ENCODE measurements at regions not wholly inside any gene's neighbourhood (a gene's known extent, or its start where the extent isn't known, plus 50 kb on each side); places are given as distances from the start of the nearest gene placed in this dataset.

GRCh38 chr11:98036810-98037209 is 983.9 kb upstream of the CNTN5 start (continued):
- no peak for TF ChIP-seq MAX (IDR thresholded peaks at IDR 0.05; ENCODE audit: low read depth, low read length)

GRCh38 chr11:98040061-98040808 is 980.5 kb upstream of the CNTN5 start:
- Histone ChIP-seq H3K9ac (ENCODE audit: control insufficient read depth, insufficient read depth, low read length) (no peak overlapping the region), H3K4me3 (no peak overlapping the region), H3K27ac (ENCODE audit: control insufficient read depth, insufficient read depth) (no peak overlapping the region), H3K36me3 (ENCODE audit: control insufficient read depth in 2 of 2, insufficient read depth in 2 of 2, low read length in 1 of 2) (no peaks in the 10 kb centered on the region), H3K4me2 (ENCODE audit: control insufficient read depth, insufficient read depth) (no peak overlapping the region), H3K79me2 (ENCODE audit: control insufficient read depth, insufficient read depth, low read length) (no peaks in the 10 kb centered on the region), H3K9me3 (replicated peaks; ENCODE audit: control insufficient read depth, insufficient read depth, low read length) (no peaks in the 10 kb centered on the region), H2AFZ (ENCODE audit: control insufficient read depth, low read depth, low read length) (no peak overlapping the region), H3K27me3 (replicated peaks in 1 of 2; ENCODE audit: control insufficient read depth in 2 of 2, insufficient read depth in 2 of 2, low read length in 1 of 2) (no peaks in the 10 kb centered on the region), H3K4me1 (ENCODE audit: control insufficient read depth, insufficient read depth, low read length) (no peaks in the 10 kb centered on the region), H4K20me1 (ENCODE audit: control insufficient read depth, insufficient read depth) (no peaks in the 10 kb centered on the region)
- ChIA-PET POLR2A (no interaction called here), CTCF (no interaction called here), RAD21 (ENCODE audit: unreplicated experiment) (no interaction called here), SMC1A (ENCODE audit: uncharacterized antibody, unreplicated experiment) (no interaction called here)
- in situ Hi-C loops (cut with MboI) (no loop called here), intact Hi-C loops (cut with micrococcal nuclease; ENCODE audit: unreplicated experiment) (no loop called here)
- BruUV-seq (replicated peaks), result no TSS peak
- FAIRE-seq, result no peak
- ATAC-seq, result no peak
- TF ChIP-seq CREB1 (IDR thresholded peaks at IDR 0.05; ENCODE audit: low read depth) (no peak), DPF2 (IDR thresholded peaks at IDR 0.05) (no peak), NR2C1 (IDR thresholded peaks at IDR 0.05) (no peak), TARDBP (IDR thresholded peaks at IDR 0.05; ENCODE audit: borderline replicate concordance) (no peak), SPI1 (IDR thresholded peaks at IDR 0.05; ENCODE audit: borderline replicate concordance, insufficient read depth, low read depth, low read length) (no peak), BCL11A (IDR thresholded peaks at IDR 0.05; ENCODE audit: low read depth, low read length) (no peak), ZNF592 (IDR thresholded peaks at IDR 0.05) (no peak), STAT1 (conservative IDR thresholded peaks at IDR 0.05) (no peak), SMARCA5 (IDR thresholded peaks at IDR 0.05) (no peak), MYC (IDR thresholded peaks at IDR 0.05; ENCODE audit: insufficient read depth, insufficient read length, insufficient replicate concordance, low read length, severe bottlenecking) (no peak), HDGF (IDR thresholded peaks at IDR 0.05) (no peak), ZNF622 (IDR thresholded peaks at IDR 0.05) (no peak)
- no peak for DNase-seq (ENCODE audit: low read depth, low spot score)
- 20% methylated on average over 4 of the region's 4 CpGs for WGBS (ENCODE audit: insufficient coverage, insufficient replicate concordance, low lambda C conversion rate, missing lambda C conversion rate)

Data from GM12878 (cell line).